GM12878 (cell line): ENCODE measurements at regions not wholly inside any gene's neighbourhood (a gene's known extent, or its start where the extent isn't known, plus 50 kb on each side); places are given as distances from the start of the nearest gene placed in this dataset.

ENCODE experiments used
- CTCF ChIP-seq, 3 experiments: IDR thresholded peaks in 2 of 3; conservative IDR thresholded peaks in 1 of 3; 2 replicates each; pipeline ENCODE4 v1.5.1; 2011; ENCODE audit warnings: low read depth in 3 of 3, low read length in 3 of 3, mild to moderate bottlenecking in 3 of 3, control low read depth in 2 of 3, moderate library complexity in 2 of 3, inconsistent platforms in 1 of 3, mixed read lengths in 1 of 3; ENCODE audit not compliant: control insufficient read depth in 2 of 3, insufficient read depth in 1 of 3; ENCODE audit errors: extremely low read depth in 1 of 3
- ETV6 ChIP-seq, 2 experiments: fragments of 450-650 bp in 1 of 2; IDR thresholded peaks in 1 of 2; conservative IDR thresholded peaks in 1 of 2; 2 replicates each; pipeline ENCODE4 v1.6.1; 2014; ENCODE audit warnings: antibody characterized with exemption in 1 of 2, borderline replicate concordance in 1 of 2, low read depth in 1 of 2, mild to moderate bottlenecking in 1 of 2, moderate library complexity in 1 of 2
- GABPA ChIP-seq: IDR thresholded peaks from 2 replicates; pipeline ENCODE4 v1.6.1; 2014; ENCODE audit warnings: antibody characterized with exemption, low read depth, mild to moderate bottlenecking, inconsistent platforms
- HDAC6 ChIP-seq: fragments of 200-600 bp; sonication (generic); IDR thresholded peaks from one replicate; pipeline ENCODE4 v1.8.0; 2017; ENCODE audit warnings: antibody characterized with exemption; ENCODE audit not compliant: unreplicated experiment
- MAX ChIP-seq: IDR thresholded peaks from 2 replicates; pipeline ENCODE4 v1.6.1; 2012; ENCODE audit warnings: low read depth, low read length, improper control_type of control experiment
- NKRF ChIP-seq: fragments of 450-650 bp; conservative IDR thresholded peaks from 2 replicates; pipeline ENCODE4 v1.6.1; 2017; ENCODE audit warnings: mild to moderate bottlenecking, moderate library complexity
- PRDM15 ChIP-seq: fragments of 450-650 bp; formaldehyde crosslinking; IDR thresholded peaks from 2 replicates; pipeline ENCODE4 v1.4.0; 2020; ENCODE audit warnings: mild to moderate bottlenecking, moderate library complexity
- RCOR1 ChIP-seq: conservative IDR thresholded peaks from 2 replicates; pipeline ENCODE4 v1.6.1; 2012; ENCODE audit warnings: low read depth, low read length, improper control_type of control experiment
- RFX5 ChIP-seq: IDR thresholded peaks from 2 replicates; pipeline ENCODE4 v1.6.1; 2011; ENCODE audit warnings: low read depth, low read length, improper control_type of control experiment
- USF1 ChIP-seq: IDR thresholded peaks from 2 replicates; pipeline ENCODE4 v1.6.1; 2011; ENCODE audit warnings: borderline replicate concordance, low read depth, mild to moderate bottlenecking, moderate library complexity, mixed read lengths, low read length; ENCODE audit not compliant: insufficient read depth; ENCODE audit errors: extremely low read length
- USF2 ChIP-seq: IDR thresholded peaks from 2 replicates; pipeline ENCODE4 v1.6.1; 2011; ENCODE audit warnings: low read depth, low read length, improper control_type of control experiment, borderline replicate concordance

GRCh38 chr5:124648902-124649467 lies 97.5 kb downstream of the ZNF608 start:
- no peak for TF ChIP-seq CTCF (IDR thresholded peaks at IDR 0.05 in 2 of 3, conservative IDR thresholded peaks at IDR 0.05 in 1 of 3; ENCODE audit: control insufficient read depth in 2 of 3, extremely low read depth in 1 of 3, insufficient read depth in 1 of 3, low read depth in 3 of 3, low read length in 3 of 3)
- no peak for TF ChIP-seq NKRF
- TF ChIP-seq USF1 = no peak
- no peak for TF ChIP-seq GABPA
- no peak for TF ChIP-seq MAX
- TF ChIP-seq ETV6 (conservative IDR thresholded peaks at IDR 0.05 in 1 of 2, IDR thresholded peaks at IDR 0.05 in 1 of 2; ENCODE audit: borderline replicate concordance in 1 of 2, low read depth in 1 of 2) = no peak
- no peak for TF ChIP-seq RFX5
- no peak for TF ChIP-seq PRDM15 (CRISPR knock-in tag)
- TF ChIP-seq USF2 = no peak
- no peak for TF ChIP-seq HDAC6
- TF ChIP-seq RCOR1 = no peak
